Thyroid gland (tissue), 4 donors: ENCODE measurements at regions not wholly inside any gene's neighbourhood (a gene's known extent, or its start where the extent isn't known, plus 50 kb on each side); places are given as distances from the start of the nearest gene placed in this dataset.

Experiments used
- POLR2A ChIP-seq, 2 donors: fragments of 450-650 bp; IDR thresholded peaks; one replicate each; pipeline ENCODE4 v1.6.1; 2017; ENCODE audit warnings: antibody characterized with exemption in 2 of 2, mild to moderate bottlenecking in 2 of 2, moderate library complexity in 1 of 2
- TF ChIP-seq, protein P1 (sequence below), 6 experiments: fragments of 200-600 bp in 3 of 6; fragments of 450-650 bp in 3 of 6; sonication (generic) in 3 of 6; IDR thresholded peaks; one replicate each; pipeline ENCODE4 v1.5.1; 2016 to 2019; ENCODE audit warnings: antibody characterized with exemption in 6 of 6, mild to moderate bottlenecking in 2 of 6, inconsistent platforms in 1 of 6, moderate library complexity in 1 of 6

DNA sequence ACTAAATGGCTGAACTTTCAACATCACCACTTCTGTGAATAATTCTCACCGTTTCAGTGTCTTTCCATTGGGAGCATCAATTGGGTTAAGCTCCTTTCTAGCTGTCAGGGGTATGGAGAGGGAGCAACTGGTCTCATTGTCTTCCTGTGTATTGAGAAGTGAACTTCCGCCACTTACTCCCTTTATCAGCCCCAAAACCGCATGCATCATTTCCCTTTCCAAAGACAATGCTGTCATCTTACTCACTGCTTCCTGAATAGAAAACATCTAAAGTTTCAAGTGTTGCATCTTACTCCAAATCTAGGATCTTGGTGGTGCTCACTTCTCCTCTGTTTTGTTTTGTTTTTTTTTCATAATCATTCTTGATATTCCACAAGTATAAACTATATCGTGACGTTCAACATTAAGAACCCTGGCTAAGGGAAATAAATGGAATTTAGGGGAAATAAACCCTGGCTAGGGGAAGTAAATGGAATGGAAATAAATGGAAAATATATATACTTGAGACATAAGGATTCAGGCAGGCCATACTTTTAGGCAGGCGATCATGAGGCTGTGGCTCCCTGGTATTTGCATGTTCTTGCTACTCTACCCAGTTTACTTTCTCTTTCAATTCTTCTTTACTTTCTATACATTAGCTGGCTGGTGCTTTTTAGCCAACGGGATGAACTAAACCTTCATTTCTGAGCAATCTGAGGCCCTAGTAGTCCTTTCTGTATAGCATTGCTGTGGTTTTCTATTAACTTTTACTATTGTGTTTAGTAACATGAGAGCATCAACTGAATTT lies 371.9 kb downstream of the BMPER start:
- TF ChIP-seq, protein P1, sequence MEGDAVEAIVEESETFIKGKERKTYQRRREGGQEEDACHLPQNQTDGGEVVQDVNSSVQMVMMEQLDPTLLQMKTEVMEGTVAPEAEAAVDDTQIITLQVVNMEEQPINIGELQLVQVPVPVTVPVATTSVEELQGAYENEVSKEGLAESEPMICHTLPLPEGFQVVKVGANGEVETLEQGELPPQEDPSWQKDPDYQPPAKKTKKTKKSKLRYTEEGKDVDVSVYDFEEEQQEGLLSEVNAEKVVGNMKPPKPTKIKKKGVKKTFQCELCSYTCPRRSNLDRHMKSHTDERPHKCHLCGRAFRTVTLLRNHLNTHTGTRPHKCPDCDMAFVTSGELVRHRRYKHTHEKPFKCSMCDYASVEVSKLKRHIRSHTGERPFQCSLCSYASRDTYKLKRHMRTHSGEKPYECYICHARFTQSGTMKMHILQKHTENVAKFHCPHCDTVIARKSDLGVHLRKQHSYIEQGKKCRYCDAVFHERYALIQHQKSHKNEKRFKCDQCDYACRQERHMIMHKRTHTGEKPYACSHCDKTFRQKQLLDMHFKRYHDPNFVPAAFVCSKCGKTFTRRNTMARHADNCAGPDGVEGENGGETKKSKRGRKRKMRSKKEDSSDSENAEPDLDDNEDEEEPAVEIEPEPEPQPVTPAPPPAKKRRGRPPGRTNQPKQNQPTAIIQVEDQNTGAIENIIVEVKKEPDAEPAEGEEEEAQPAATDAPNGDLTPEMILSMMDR (IDR thresholded peaks at IDR 0.05) = no peak
- TF ChIP-seq POLR2A (IDR thresholded peaks at IDR 0.05) = no peak
